Glomerular endothelial cell (primary cell): ENCODE measurements at regions not wholly inside any gene's neighbourhood (a gene's known extent, or its start where the extent isn't known, plus 50 kb on each side); places are given as distances from the start of the nearest gene placed in this dataset.
"Not testable (repeated sequence)": the region's sequence is repeated elsewhere in the genome, so short reads cannot be mapped to it uniquely, and the experiment has no call there.

Experiments
- DNase-seq: peaks from one replicate; pipeline ENCODE4 v3.0.0-alpha.2; 2011; ENCODE audit warnings: low read depth, low spot score; ENCODE audit errors: extremely low read depth

- no peak for DNase-seq
Observed at GRCh38 chr6:105681061-105681460, 278.2 kb upstream of the PREP start.

- no peak for DNase-seq
Observed at GRCh38 chr6:105680131-105680530, 277.2 kb upstream of the PREP start.

GRCh38 chr6:105678516-105678915, 275.6 kb upstream of the PREP start:
- DNase-seq, result no peak

GRCh38 chr6:105677671-105678475, 275.0 kb upstream of the PREP start:
- no peak for DNase-seq

- DNase-seq, result no peak
Observed at GRCh38 chr6:105676857-105677256, 274.0 kb upstream of the PREP start.

- no peak for DNase-seq
Observed at GRCh38 chr6:105675715-105676397, 273.0 kb upstream of the PREP start.

GRCh38 chr6:105672856-105673538, 270.1 kb upstream of the PREP start:
- not testable (repeated sequence) for DNase-seq

- no peak for DNase-seq
Observed at GRCh38 chr6:105669232-105669631, 266.4 kb upstream of the PREP start.

- DNase-seq, result no peak
Observed at GRCh38 chr6:105667056-105667455, 264.2 kb upstream of the PREP start.

- no peak for DNase-seq
Observed at GRCh38 chr6:105664931-105665330, 262.0 kb upstream of the PREP start.

GRCh38 chr6:105651969-105652368, 249.1 kb upstream of the PREP start:
- no peak for DNase-seq

- no peak for DNase-seq
Observed at GRCh38 chr6:105650347-105650746, 247.5 kb upstream of the PREP start.

- no peak for DNase-seq
Observed at GRCh38 chr6:105649192-105649591, 246.3 kb upstream of the PREP start.

GRCh38 chr6:105648276-105648675, 245.4 kb upstream of the PREP start:
- no peak for DNase-seq

- no peak for DNase-seq
Observed at GRCh38 chr6:105646391-105646867, 243.5 kb upstream of the PREP start.

- DNase-seq, result no peak
Observed at GRCh38 chr6:105645958-105646357, 243.1 kb upstream of the PREP start.

- DNase-seq, result no peak
Observed at GRCh38 chr6:105645156-105645555, 242.3 kb upstream of the PREP start.

- DNase-seq, result no peak
Observed at GRCh38 chr6:105644691-105645090, 241.8 kb upstream of the PREP start.

- no peak for DNase-seq
Observed at GRCh38 chr6:105644073-105644489, 241.2 kb upstream of the PREP start.

GRCh38 chr6:105642708-105643107, 239.8 kb upstream of the PREP start:
- no peak for DNase-seq

GRCh38 chr6:105641504-105641903, 238.6 kb upstream of the PREP start:
- no peak for DNase-seq

GRCh38 chr6:105639124-105639523, 236.2 kb upstream of the PREP start:
- no peak for DNase-seq
